Esophagus (tissue), 2 donors: ENCODE measurements at regions not wholly inside any gene's neighbourhood (a gene's known extent, or its start where the extent isn't known, plus 50 kb on each side); places are given as distances from the start of the nearest gene placed in this dataset.
"Not testable (repeated sequence)": the region's sequence is repeated elsewhere in the genome, so short reads cannot be mapped to it uniquely, and the experiment has no call there.

Experiments used
- H3K27ac ChIP-seq, 2 donors: one replicate each; pipeline ENCODE4 v1.5.1; 2013; ENCODE audit warnings: low read depth in 2 of 2, mild to moderate bottlenecking in 2 of 2, inconsistent platforms in 1 of 2, low read length in 1 of 2, moderate library complexity in 1 of 2
- H3K27me3 ChIP-seq, 2 donors: one replicate each; pipeline ENCODE4 v1.6.1; 2013; ENCODE audit warnings: low read length in 2 of 2, control low read depth in 1 of 2, mild to moderate bottlenecking in 1 of 2; ENCODE audit not compliant: insufficient read depth in 2 of 2, control insufficient read depth in 1 of 2
- H3K36me3 ChIP-seq, 2 donors: one replicate each; pipeline ENCODE4 v1.6.1; 2013; ENCODE audit warnings: low read length in 1 of 2; ENCODE audit not compliant: control insufficient read depth in 2 of 2, insufficient read depth in 2 of 2
- H3K4me1 ChIP-seq, 2 donors: one replicate each; pipeline ENCODE4 v1.6.1; 2013; ENCODE audit warnings: low read length in 1 of 2; ENCODE audit not compliant: control insufficient read depth in 2 of 2, insufficient read depth in 2 of 2
- H3K4me3 ChIP-seq, 2 donors: one replicate each; pipeline ENCODE4 v1.5.1; 2013; ENCODE audit warnings: low read length in 2 of 2, mild to moderate bottlenecking in 2 of 2, low read depth in 1 of 2, moderate library complexity in 1 of 2
- H3K9me3 ChIP-seq, 2 donors: one replicate each; pipeline ENCODE4 v1.6.1; 2013; ENCODE audit warnings: mild to moderate bottlenecking in 2 of 2, low read depth in 1 of 2, low read length in 1 of 2, moderate library complexity in 1 of 2; ENCODE audit not compliant: control insufficient read depth in 2 of 2, insufficient read depth in 1 of 2
- WGBS, 2 donors: extraction: QIAGEN DNeasy Blood & Tissue Kit; methylation state at CpG; one replicate each; pipeline ENCODE4 v1.1.7; 2013; 5-methylcytosine and 5-hydroxymethylcytosine counted together
- donor health status: healthy with polysubstance abuse.
- donor health status: Bipolar disorder and iron deficiency.

GRCh38 chr14:83697099-83697498 lies 1832.8 kb upstream of the FLRT2 start:
- Histone ChIP-seq H3K9me3 (no peaks in the 10 kb centered on the region), H3K27ac (no peak overlapping the region), H3K36me3 (no peaks in the 10 kb centered on the region), H3K27me3 (no peaks in the 10 kb centered on the region), H3K4me1 (no peaks in the 10 kb centered on the region), H3K4me3 (no peak overlapping the region)

- 78 to 79% methylated on average over 1 of the region's 1 CpG for WGBS, 2 donors
- H3K9me3 ChIP-seq: no peaks in the 10 kb centered on the region
- no peaks in the 10 kb centered on the region for H3K27me3 ChIP-seq
- no peaks in the 10 kb centered on the region for H3K4me1 ChIP-seq
- H3K4me3 ChIP-seq: no peak overlapping the region
- no peak overlapping the region for H3K27ac ChIP-seq
- no peaks in the 10 kb centered on the region for H3K36me3 ChIP-seq
These were observed 1827.3 kb upstream of the FLRT2 start for GRCh38 chr14:83702619-83703018.

GRCh38 chr14:83706231-83706954 lies 1823.6 kb upstream of the FLRT2 start:
- Histone ChIP-seq H3K4me3 (no peak overlapping the region), H3K27ac (no peak overlapping the region), H3K27me3 (no peaks in the 10 kb centered on the region), H3K4me1 (no peaks in the 10 kb centered on the region), H3K36me3 (no peaks in the 10 kb centered on the region), H3K9me3 (no peaks in the 10 kb centered on the region)
- WGBS, 2 donors: 70 to 75% methylated on average over 4 of the region's 4 CpGs

- H3K27ac ChIP-seq: no peak overlapping the region
- WGBS, 2 donors: 75 to 80% methylated on average over 2 of the region's 2 CpGs
- no peaks in the 10 kb centered on the region for H3K4me1 ChIP-seq
- H3K9me3 ChIP-seq: no peaks in the 10 kb centered on the region
- H3K36me3 ChIP-seq: no peaks in the 10 kb centered on the region
- no peak overlapping the region for H3K4me3 ChIP-seq
- H3K27me3 ChIP-seq: no peaks in the 10 kb centered on the region
These were observed 1822.9 kb upstream of the FLRT2 start for GRCh38 chr14:83707056-83707455.

- no peaks in the 10 kb centered on the region for H3K27me3 ChIP-seq
- no peaks in the 10 kb centered on the region for H3K4me1 ChIP-seq
- H3K9me3 ChIP-seq: no peaks in the 10 kb centered on the region
- no peaks in the 10 kb centered on the region for H3K36me3 ChIP-seq
- no peak overlapping the region for H3K4me3 ChIP-seq
- H3K27ac ChIP-seq: no peak overlapping the region
These were observed 1820.8 kb upstream of the FLRT2 start for GRCh38 chr14:83709116-83709515.

GRCh38 chr14:83711046-83711445 lies 1818.9 kb upstream of the FLRT2 start:
- H3K27me3 ChIP-seq: no peaks in the 10 kb centered on the region
- 89 to 93% methylated on average over 2 of the region's 2 CpGs for WGBS, 2 donors
- H3K9me3 ChIP-seq: no peaks in the 10 kb centered on the region
- H3K27ac ChIP-seq: no peak overlapping the region
- H3K4me1 ChIP-seq: no peaks in the 10 kb centered on the region
- no peaks in the 10 kb centered on the region for H3K36me3 ChIP-seq
- no peak overlapping the region for H3K4me3 ChIP-seq

GRCh38 chr14:83712418-83713129 lies 1817.4 kb upstream of the FLRT2 start:
- Histone ChIP-seq H3K36me3 (no peaks in the 10 kb centered on the region), H3K27ac (no peak overlapping the region), H3K4me1 (no peaks in the 10 kb centered on the region), H3K27me3 (no peaks in the 10 kb centered on the region), H3K9me3 (no peaks in the 10 kb centered on the region), H3K4me3 (no peak overlapping the region)
- WGBS, 2 donors: 47 to 59% methylated on average over 2 of the region's 2 CpGs

GRCh38 chr14:83713732-83714131 lies 1816.2 kb upstream of the FLRT2 start:
- WGBS, 2 donors: 73 to 82% methylated on average over 2 of the region's 2 CpGs
- Histone ChIP-seq H3K9me3 (no peaks in the 10 kb centered on the region), H3K4me3 (no peak overlapping the region), H3K4me1 (no peaks in the 10 kb centered on the region), H3K27me3 (no peaks in the 10 kb centered on the region), H3K27ac (no peak overlapping the region), H3K36me3 (no peaks in the 10 kb centered on the region)

- H3K9me3 ChIP-seq: no peaks in the 10 kb centered on the region
- H3K27me3 ChIP-seq: no peaks in the 10 kb centered on the region
- no peaks in the 10 kb centered on the region for H3K36me3 ChIP-seq
- H3K4me3 ChIP-seq: no peak overlapping the region
- no peaks in the 10 kb centered on the region for H3K4me1 ChIP-seq
- no peak overlapping the region for H3K27ac ChIP-seq
These were observed 1815.8 kb upstream of the FLRT2 start for GRCh38 chr14:83714151-83714550.

- not testable (repeated sequence) for H3K27ac ChIP-seq
These were observed 1810.5 kb upstream of the FLRT2 start for GRCh38 chr14:83719435-83719834.

More at GRCh38 chr14:83719435-83719834, 1810.5 kb upstream of the FLRT2 start:
- not testable (repeated sequence) for H3K4me1 ChIP-seq, H3K27me3 ChIP-seq, H3K9me3 ChIP-seq, H3K4me3 ChIP-seq, H3K36me3 ChIP-seq
- 96% methylated on average over 12 of the region's 12 CpGs for WGBS, 2 donors
